ENCODE measurements at regions not wholly inside any gene's neighbourhood (a gene's known extent, or its start where the extent isn't known, plus 50 kb on each side); places are given as distances from the start of the nearest gene placed in this dataset.
"Not testable (repeated sequence)": the region's sequence is repeated elsewhere in the genome, so short reads cannot be mapped to it uniquely, and the experiment has no call there.

GRCh38 chr18:59059140-59059539 lies 80.5 kb upstream of the SEC11C start:
- DNase-seq, result no peak

DNA sequence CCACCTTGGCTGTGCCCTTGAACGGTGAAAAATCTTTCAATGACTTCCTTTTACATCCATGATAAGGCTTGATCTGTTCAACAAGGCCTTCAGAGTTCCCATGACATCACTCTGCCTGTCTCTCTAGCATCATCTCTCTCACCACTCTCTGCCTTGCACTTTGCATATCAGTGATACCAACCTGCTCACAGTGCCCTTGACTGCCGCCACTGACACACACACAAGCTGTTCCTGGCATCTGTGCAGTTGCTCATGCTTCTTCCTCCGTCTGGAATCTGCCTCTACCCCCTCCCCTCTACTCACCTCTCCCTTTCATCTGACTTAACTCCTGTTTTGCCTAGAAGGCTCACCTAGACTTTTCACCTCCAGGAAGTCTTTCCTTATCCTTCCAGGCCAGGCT lies 79.1 kb upstream of the SEC11C start:
- DNase-seq, result no peak

DNA sequence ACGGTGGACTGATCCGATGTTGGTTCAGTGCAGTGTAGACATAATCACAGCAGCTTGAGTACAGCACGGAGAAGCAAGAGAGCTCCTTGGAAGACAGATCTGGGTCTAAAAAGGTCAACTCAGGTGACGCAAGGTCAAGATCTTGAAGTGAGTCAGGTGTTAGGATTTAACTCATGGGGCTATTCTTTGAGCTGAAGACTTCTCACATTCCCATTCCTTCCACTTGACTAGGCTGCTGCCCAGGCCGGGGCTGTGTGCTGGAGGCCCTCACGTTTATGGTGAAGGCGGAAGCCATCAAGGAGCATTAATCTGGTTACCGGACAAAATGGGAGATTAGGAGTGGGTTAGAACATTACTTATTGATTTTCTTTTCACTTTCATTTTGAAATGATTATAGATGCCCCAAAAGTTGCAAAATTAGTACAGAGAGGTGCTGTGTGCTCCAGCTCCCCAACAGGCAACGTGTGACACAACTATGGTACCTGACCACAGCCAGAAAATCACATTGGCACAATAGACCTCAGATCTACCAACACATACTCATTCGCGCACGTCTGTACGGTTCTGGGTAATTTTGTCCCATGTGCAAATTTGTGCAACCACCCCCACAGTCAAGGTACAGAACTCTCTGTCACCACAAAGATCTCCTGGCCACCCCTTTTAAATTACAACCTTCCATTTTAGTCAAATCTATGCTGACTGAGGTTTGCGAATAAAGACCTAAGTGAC lies 77.6 kb upstream of the SEC11C start:
- DNase-seq, result no peak

DNA sequence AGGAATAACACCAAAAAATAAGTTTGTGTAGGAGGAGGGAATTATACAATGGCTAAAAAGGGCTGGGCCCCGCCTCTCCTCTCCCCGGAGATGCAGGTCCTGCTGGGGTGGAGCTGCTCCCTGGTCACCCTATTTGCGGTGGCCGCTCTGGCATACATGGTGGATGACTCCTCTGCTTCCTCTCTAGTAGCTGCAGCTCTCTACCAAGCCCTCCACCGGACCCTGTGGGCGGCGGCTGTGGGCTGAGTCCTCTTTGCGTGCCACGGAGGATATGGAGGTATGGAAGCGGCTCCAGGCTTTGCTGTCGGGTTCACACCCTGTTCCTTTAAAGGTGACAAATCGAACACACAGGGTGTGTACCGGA lies 77.1 kb upstream of the SEC11C start:
- no peak for DNase-seq

- DNase-seq, result no peak
Observed at GRCh38 chr18:59063300-59063906, 76.3 kb upstream of the SEC11C start.

- no peak for DNase-seq
Observed at GRCh38 chr18:59063912-59064311, 75.8 kb upstream of the SEC11C start.

GRCh38 chr18:59065684-59066083 lies 74.0 kb upstream of the SEC11C start:
- DNase-seq, result no peak

GRCh38 chr18:59067873-59068272 lies 71.8 kb upstream of the SEC11C start:
- DNase-seq, result peak; percentile 10

GRCh38 chr18:59068276-59069071 lies 71.2 kb upstream of the SEC11C start:
- DNase-seq, result no peak

DNA sequence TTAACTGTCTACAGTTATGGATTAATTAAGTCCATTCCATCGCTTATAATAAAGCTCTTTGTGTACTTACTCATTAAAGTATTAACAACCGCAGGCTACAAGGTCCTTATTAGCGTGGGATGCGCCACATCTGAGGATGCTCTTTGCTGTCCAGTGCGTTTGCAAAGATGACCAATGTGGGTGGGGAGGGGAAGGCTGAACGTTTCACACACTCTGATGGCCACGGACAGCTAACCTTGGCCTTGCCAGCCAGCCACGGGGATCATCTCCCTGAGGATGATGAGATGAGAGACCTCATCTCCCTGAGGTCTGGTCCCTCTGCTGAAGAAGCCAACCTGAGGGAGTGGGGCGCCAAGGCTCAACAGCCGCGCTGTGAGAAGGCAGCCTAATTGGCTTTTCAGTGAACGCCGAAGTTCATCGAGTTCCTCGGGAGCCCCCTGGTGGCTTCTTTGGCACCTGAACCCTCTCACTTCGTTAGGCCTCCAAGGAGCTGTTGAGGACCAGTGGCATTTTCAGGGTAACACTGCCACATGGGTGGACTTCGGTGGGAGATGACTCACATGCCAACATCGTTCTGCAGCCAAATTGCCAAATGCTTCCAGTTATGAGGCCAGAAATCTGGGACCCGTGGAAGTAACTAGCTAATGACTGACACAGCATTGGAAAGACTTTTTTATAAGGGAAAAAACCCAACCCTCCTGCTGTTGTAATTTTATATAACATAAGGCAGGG lies 69.3 kb upstream of the SEC11C start:
- DNase-seq, result peak; percentile 83

- DNase-seq, result no peak
Observed at GRCh38 chr18:59072727-59073421, 66.8 kb upstream of the SEC11C start.

GRCh38 chr18:59075923-59076322 lies 63.8 kb upstream of the SEC11C start:
- no peak for DNase-seq

GRCh38 chr18:59079264-59079663 lies 60.4 kb upstream of the SEC11C start:
- no peak for DNase-seq

DNA sequence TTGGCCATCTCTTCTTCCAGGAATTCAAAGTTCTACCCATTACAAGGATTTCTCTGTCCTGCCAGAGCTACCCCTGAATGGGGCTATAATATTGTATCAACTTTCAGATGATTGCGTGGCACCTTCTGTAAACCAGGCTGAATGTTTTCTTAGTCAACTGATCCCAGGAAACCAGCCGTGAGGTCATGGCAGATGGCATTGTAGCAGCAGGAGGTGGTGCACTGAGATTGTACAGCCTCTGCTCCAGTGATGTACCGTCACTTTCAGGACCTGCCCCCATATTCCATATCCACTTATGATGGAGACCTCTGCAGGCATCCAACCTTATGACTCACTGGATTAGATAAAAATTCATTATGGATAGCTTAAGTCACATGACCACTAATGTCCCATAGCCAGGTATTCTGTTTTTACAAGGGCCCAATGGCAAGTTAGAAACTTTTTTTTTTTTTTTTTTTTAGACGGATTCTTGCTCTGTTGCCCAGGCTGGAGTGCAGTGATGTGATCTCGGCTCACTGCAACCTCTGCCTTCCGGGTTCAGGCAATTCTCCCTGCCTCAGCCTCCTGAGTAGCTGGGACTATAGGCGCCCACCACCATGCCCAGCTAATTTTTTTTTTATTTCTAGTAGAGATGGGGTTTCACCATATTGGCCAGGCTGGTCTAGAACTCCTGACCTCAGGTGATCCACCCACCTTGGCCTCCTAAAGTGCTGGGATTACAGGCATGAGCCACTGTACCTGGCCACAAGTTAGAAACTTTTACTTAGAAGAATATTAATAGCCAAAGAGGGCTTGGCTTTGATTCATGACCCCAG lies 59.8 kb upstream of the SEC11C start:
- DNase-seq, result not testable (repeated sequence)

DNA sequence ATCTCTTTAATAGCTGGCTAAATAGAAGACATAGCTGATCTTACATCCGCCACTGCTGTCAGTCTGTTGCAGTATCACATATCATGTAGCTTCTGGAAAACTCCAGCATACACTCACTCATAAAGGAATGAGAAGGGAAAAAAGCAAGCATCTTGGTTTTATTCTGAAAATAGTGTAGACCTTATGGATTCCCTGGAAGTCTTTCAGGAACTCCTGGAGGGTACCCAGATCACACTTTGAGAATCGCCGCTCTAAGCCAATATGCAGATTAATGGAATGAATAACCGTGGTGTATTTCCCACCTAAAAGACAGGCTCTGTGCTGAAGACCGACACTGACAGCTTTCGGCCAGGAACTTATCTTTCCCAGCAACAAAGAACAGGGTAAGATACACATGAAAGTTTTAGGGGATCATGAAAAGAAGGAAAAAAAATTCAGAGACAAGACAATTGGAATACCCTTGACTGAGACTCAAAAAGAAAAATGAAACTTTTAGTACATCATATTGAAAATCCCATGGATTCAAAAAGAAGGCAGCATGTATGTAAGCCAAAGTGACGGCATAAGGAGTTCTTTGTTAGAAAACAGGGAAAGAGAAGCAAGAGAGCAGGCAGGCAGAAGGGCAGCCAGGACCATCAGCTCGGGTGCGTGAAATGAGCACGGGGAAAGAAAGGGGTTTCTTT lies 56.4 kb upstream of the SEC11C start:
- DNase-seq, result no peak

- no peak for DNase-seq
Observed at GRCh38 chr18:59085126-59085794, 54.4 kb upstream of the SEC11C start.

DNA sequence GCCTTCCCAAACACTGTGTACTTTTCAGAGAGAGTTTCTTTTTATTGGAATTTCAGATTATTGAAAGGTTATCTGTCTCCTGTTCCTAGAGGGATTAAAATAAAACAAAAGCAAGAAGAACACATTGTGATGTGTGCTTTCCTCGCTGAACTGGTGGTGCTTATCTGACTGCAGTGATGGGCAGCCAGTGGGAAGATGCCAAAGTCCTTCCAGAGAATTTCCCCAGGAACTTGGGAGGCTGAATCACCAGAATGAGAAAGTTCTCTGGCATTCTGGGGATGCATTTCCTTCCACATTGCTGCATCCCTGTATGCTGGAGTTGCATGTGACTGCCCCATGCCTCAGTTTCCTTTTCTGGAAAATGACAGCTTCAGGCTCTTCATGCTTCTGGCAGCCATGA lies 53.9 kb upstream of the SEC11C start:
- no peak for DNase-seq

- no peak for DNase-seq
Observed at GRCh38 chr18:59086522-59086921, 53.2 kb upstream of the SEC11C start.

DNA sequence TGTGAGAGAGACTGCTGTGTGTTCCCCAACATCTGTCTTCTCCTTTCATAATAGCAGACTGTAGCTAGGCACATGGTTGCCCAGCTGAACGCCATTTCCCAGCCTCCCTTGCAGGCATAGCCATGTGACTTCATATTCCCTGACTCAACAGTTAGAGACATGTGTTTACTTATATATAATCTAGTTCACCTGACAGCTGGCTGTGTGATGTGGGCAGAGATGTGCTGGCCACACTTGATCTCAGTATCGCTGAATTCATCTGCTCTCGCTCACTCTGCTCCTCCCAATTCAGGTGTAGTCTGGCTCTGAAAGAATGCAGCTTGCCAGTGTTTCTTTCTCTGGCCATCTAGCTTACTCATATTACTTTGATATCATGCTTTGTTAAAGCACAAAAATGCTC lies 52.3 kb upstream of the SEC11C start:
- DNase-seq, result no peak
